ENCODE measurements at regions not wholly inside any gene's neighbourhood (a gene's known extent, or its start where the extent isn't known, plus 50 kb on each side); places are given as distances from the start of the nearest gene placed in this dataset.

- TF ChIP-seq MGA (IDR thresholded peaks at IDR 0.05) (peak; percentile 18; the same call in 1 of the 2 replicates), ZNF655 (CRISPR knock-in tag; IDR thresholded peaks at IDR 0.05) (no peak), RFX7 (CRISPR knock-in tag; IDR thresholded peaks at IDR 0.05) (no peak)
Observed at GRCh38 chr2:134119117-134119712, 134.7 kb upstream of the MGAT5 start (continued).
